ENCODE measurements at regions not wholly inside any gene's neighbourhood (a gene's known extent, or its start where the extent isn't known, plus 50 kb on each side); places are given as distances from the start of the nearest gene placed in this dataset.
A peak's percentile ranks its signal among the peaks of the same experiment; 100 is the strongest.
"Not testable (repeated sequence)": the region's sequence is repeated elsewhere in the genome, so short reads cannot be mapped to it uniquely, and the experiment has no call there.

DNA sequence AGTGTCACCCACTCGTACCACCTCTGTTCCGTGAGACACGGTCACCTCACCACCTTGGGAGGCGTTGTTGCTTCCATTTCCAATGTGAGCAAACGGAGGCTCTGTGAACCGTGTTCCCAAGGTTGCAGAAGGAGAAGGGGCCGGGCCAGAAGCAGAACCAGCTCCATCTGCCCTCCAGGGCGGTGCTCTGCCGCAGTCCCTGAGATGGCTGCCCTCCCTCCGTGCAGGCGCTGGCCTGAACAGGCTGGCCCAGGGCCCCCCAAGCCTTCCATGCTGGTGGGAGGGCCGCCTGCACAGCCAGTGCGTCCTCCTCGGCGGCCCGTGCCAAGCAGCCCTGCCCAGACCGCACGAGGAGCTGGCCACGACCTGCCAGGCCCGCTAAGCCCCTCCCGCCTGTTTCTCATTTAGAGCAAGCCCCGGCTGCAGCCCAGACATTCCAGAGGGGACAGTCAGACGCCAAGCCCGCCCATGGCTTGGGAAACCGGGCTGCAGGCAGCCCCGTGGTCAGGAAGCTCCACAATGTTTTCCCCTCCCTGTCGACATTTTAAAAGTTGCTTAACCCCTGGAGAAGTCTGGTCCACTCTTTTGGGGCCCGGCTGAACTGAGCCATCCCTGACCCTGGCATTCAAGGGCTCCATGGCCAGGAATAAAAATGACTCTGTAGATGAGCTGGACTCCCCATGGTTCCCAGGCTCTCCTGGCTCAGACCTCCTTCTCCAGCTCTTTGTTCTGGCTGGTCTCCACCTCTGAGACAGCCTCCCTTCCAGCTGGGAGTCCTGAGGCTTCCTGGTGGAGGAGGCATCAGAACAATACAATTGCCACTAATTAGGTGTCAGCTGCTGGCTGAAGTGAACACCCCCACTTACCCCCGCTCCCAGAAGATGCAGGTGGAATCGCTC lies 236.0 kb downstream of the BCL11B start:
- DNase-seq, result no peak

DNA sequence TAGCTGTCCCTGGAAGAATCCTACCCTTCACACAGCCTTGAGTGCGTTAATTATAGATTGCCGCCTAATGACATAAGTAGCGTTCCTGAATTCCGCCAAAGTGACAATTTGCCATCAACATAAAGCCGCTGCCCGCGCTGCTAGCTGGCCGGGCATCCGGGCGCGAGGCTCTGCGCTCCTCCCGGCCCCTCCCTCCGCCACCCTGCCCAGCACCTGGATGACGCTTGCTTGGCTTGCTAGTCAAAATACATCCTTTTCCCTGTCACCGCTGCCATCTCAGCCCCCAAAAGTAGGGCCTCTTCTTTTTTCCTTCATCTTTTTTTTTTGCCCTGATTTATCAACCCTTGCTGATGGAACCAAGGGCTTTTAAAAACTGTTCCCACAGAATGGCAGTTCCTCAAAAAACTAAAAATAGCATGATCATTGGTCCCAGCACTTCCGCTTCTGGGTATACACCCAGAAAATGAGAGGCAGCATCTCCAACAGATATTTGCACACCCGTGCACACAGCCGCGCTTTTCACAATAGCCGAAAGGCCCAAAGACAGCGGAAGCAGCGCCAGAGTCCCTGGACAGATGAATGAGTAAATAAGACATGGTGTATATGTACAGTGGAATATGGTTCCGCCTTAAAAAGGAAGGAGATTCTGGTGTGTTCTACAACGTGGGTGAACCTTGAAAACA lies 235.2 kb downstream of the BCL11B start:
- no peak for DNase-seq

DNA sequence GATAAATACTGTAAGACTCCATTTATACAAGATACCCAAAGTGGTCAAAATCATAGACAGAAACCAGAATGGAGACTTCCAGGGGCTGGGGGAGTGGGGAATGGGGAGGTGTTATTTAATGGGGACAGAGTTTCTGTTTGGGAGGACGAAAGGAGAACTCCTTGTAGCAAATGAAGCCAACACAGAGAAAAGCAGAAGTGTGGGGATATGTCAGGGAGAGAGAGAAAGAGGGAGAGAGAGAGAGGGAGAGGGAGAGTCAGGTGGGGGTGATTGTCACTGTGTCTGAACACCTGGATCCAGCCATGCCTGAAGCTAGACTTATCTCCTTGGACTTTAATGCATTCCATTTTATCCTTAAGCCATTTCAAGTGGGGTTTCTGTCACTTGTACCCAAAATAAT lies 234.7 kb downstream of the BCL11B start:
- not testable (repeated sequence) for DNase-seq

DNA sequence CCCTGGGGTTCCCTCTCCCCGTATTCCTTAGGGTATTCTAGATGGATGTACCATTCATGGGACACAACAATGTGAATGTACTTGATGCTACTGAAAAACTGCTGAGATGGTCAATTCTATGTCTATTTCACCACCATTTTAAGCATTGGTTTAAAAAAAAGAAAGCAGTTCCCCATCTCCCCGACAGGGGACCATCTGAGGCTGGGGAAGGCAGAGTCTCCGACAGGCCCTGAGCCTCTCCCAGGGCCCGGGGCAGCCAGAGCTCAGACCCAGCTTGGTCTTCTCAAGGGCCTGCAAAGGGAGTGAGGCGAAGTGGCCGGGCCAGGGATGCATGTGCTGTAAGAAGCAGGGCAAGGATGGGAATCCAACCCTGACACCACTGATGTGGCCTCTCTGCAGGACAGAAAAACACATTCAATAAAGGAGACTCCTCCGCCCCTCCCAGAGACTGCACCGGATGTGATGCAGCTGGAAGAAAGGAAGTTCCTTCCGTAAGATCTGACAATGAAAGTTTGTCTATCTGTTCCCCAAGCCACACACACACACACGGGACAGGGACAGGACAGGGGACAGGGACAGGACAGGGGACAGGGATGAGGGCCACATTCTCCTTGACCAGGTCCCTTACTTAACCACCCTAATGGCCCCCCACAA lies 234.1 kb downstream of the BCL11B start:
- no peak for DNase-seq

DNA sequence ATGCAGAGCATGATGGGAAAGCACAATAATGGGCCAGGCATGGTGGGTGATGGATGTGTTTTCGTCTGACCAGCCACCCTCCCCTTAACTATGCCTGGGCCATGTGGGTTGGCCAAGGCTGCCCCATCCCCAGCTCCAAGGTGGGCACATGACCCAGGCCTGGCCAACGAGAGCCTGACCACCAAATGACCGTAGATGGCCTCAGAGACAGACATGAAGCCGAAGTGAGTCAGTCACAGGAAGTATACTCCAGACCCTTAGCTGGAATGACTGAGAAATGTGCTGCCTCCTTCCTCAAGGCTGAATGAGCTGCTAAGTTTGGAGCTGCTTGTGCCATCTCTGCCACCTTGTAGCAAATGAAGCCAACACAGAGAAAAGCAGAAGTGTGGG lies 233.6 kb downstream of the BCL11B start:
- DNase-seq, result no peak

DNA sequence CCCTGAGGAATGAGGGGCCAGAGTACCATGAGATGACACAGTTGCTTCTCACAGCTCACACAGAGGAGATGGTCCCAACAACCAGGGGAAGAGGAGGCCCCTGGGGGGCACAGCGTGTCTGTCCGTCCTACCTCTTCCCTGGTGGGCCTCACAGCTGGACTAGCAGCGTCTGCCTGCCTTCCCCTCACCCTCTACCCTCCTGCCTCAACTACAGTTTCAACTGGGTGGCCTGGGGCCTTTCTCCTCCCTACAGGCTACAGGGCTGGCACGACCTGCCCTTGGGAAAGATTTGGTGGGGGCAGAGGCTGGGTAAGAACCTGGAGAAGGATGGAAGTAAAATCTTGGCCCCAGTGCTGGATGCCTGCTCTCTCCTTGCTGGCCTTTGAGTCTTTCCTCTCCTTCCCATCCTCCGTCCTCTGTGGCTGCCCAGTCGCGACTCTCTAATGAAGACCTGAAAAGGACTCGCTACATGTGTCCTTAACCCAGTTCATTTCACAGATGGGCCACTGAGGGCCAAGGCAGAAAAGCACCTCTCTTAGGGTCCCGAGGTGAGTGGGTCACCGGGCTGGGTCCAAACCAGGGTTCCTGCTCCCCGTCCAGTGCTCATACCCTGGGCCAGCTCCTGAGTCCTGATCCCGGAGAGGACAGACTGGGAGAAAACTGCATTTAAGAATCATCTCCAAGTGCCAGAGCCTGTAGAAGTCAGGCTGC lies 232.5 kb downstream of the BCL11B start:
- no peak for DNase-seq

DNA sequence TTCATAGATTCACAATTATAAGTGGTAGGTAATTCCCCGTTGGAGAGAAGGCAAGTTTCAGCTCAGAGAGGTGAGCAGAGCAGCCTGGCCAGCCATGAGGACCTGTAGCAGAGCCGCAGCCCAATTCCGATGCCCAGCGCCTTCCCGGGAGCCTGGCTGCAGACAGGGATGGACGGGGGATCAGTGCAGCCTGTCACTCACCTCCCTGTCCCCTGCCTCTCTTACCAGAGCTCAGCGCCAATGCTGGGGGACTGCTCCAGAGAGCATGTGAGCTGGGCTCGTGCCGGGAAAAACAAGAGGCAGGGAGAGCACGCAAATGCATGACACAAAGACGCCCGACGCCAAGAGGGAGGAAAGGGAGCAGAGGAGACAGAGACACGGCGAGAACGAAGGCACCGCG lies 231.9 kb downstream of the BCL11B start:
- no peak for DNase-seq

DNA sequence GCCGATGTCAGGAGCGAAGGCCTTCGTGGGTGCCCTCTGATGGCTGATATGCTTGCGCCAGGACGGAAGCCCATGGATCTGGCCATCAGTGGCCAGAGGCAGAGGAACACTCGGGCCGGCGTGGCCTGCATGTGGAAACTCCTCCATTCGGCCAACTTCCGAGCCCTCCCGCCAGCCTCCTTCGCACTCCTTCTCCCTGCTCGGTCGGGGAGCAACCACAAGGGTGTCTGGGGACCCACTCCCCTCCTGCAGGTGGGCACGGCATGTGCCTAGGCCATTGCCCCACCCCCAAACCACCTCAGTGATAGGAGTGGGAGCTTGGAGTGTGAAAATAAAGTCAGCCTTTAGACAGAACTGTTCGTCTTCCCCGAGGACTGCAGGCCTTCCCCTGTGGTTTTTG lies 231.3 kb downstream of the BCL11B start:
- no peak for DNase-seq

DNA sequence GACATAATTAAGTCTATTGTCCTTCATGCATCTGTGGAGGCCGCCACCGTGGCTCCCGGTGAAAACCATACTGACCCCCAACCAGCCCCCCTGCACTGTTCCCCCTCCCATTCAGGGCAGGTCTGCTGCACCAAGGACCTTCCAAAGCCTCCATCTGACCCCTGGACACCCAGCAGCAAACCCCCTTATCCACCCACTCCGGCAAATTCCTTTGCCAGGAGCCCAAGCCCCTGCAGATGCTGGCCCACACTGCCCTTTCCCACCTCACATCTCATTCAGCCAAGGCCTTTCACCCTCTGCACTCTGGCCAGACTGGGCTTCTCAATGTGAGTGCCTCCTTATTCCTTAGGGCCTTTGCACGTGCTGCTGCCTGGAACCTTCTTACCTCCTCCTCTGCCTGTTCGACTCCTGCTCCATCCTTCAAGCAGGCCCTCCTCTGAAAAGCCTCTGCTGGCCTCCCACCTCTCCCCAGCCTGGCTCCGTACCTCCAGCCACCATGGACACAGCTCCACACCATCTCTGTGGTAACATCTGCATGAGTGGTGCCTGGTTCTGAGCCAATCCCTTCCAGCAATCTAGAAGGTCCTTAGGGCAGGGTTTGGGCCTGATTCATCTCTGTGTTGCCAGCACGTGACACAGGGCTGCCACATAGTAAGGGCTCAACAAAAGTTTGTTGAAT lies 230.7 kb downstream of the BCL11B start:
- no peak for DNase-seq

DNA sequence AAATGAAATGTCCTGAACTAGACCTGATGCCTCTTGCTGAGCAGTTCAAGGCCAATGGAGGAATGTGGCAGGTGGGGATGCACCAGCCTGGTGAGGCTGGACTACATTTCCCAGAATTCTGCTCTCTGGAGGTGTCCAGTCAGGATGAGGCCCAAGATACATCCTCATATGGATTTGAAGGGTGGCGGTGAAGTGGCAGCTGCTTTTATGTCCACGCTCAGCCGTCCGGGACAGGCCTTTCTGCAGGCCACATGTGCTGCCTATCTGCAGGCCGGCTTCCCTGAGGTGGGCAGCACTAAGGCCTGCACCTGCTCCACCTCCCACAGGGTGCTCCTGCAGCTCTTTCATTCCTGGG lies 230.2 kb downstream of the BCL11B start:
- no peak for DNase-seq

DNA sequence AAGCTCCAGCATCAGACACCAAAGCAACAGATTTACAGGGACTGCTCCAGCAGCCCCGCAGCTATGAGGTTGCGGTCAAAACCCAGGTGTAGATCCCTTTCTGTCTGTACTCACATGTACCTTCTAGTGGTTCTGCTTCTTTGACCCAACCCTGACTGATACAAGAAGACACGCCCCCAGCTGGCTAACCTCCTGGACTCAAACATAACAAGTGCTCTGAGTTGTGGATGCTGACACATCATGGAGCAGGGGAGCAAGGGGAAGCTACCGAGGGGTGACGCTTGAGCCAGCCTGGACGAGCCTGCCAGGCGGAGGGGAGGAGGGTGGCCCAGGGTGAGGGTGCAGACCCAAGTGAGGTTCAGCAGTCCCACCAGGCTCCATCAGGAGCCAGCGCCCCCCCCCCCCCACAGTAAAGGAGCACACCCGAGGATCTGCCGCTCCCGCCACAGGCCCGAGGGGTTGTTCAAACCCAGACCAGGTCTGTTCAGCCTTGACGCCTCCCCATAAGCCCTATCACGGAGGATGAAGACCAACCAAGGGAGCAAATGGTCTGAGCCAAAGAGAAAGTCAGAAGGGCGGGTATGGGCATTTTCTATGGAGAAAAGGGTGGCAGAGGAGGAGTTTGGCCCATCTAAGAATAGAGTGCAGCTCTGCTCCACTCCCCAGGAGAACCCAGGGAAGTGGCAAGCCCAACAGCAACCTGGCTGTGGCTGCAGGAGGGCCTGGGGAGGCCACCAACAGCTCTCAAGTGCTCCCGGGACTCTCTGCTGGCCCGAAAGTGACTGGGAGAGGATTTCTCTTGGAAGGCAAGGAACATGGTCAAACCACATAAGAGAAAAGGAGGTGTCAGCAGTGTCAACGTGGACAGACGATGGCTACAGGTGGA lies 229.4 kb downstream of the BCL11B start:
- no peak for DNase-seq

DNA sequence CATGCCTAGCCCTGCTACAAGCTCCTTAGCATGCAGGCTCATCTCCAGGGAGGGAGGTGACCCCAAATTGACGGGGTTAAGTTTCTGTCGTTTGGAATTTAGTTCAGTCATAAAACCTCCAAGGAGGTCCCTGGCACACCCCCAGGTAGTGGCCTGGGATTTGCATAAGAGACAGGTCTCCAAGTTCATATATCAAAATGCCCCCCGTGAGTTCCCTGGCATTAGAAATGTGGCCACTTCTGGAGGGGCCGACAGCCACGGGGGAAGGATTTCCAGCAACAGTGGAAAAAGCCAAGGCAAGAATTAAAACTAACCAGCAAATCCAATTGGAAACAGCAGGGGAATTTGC lies 228.8 kb downstream of the BCL11B start:
- no peak for DNase-seq

DNA sequence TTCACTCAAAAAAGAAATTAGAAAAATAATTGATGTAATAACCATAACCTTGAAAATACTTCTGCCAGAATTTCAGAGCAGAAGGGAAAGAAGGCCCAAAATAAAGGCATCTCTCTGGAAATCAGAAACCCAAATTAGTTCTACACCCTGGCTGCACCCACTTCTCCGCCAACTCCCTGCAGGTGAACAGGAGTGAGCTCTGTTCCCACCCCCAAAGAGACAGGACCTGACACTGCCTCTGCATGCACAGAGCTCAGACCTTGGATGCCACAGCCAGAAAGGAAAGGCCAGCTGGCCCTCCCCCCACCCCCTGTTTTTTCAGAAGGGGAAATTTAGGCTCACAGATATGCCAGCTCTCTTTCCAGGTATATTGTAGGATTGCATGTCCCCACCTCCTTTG lies 228.2 kb downstream of the BCL11B start:
- no peak for DNase-seq

DNA sequence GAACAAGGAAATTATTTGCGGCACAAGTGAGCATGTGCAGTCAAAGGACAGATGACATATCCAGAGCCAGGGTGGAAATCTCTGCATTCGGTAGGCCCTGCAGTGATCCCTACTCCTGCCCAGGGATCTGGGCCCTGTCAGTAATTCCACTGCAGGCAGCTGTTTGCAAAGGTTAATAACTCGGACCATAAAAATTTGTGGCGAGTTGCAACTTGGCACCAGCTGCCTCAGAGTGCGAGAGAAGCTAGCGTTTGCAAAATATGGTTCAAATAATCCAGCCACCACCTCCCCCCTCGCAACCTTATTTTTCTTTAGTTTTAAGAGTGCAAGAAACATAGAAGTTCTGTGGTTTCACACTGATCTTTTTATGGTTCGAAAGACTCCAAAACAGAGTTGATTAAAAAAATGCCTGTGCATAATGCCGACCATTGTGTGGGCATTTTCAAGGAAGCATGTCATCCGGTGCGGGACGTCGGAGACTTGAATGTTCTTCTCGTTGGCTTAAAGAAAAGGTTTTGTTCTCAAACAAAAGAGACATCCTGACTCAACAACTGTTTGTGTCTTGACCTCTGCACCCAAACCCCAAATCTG lies 224.5 kb downstream of the BCL11B start:
- DNase-seq, result no peak

DNA sequence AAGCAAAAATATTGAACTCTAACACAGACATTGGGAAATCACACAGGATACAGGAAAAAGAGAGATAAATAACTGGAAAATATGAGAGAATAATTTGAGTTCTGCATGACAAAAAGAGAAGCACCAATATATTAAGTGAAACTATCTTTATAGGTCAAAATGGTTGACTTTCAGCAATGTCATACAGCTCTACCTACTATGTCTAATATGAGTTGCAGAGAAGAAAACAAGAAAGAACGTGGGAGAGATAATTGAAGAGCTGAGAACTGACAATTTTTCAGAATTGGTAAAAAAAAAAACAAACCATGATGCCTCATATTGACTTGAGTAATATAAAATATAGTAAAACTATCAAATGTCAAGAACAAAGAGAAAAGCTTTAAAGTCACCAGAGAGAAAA lies 221.7 kb downstream of the BCL11B start:
- no peak for DNase-seq

DNA sequence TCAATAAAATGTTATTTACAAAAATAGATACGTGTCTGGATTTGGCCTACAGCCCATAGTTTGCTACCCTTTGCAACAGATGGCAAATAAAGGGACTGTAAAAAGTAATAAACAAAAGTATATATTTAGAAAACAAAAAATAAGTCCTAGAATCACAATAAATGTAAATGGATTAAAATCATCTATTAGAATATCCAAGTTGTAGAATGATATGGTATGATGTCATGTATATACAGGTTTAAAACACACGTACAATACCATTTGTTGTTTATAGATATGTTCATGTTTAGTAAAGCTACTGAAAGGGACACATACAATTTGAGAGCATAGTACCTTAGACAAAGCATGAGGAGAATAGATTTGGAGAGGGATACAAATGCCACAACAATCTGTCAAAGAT lies 219.5 kb downstream of the BCL11B start:
- DNase-seq, result no peak

DNA sequence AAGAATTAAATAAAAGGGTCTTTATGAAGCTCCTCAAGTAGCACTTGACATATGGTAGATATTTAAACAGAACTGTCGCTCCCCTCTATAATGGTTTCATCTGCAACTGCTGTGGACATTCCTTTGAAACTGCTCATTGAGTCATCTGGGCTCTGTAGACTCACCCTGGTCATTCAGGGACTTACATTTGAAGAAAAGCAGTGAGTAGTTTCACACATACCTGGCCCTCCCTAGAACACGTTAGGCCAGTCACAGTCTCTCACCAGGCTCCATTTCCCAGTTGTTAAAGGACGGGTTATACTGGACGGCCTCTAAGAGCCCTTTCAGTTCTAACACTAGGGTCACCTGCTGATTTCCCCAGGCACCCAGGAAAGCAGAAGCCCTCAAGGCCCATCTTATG lies 217.0 kb downstream of the BCL11B start:
- DNase-seq, result no peak

DNA sequence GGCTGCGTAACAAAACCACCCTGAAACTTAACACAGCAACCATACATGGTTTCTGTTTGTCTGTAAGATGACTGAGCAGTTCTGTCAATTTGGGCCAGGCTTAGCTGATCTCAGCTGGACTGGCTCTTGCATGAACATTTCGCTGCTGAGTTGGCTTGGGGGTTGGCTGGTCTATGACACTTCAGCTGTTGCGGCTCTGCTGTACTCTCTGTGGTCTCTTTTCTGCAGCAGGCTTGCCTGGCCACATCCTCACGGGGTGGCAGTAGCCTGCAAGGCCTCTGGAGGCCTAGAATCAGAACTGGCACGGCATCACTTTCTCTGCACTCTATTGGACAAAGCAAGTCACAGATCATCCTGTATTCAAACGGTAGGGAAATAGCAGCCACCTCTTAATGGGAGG lies 216.2 kb downstream of the BCL11B start:
- DNase-seq, result peak in 1 of 5 donors; percentile 72

DNA sequence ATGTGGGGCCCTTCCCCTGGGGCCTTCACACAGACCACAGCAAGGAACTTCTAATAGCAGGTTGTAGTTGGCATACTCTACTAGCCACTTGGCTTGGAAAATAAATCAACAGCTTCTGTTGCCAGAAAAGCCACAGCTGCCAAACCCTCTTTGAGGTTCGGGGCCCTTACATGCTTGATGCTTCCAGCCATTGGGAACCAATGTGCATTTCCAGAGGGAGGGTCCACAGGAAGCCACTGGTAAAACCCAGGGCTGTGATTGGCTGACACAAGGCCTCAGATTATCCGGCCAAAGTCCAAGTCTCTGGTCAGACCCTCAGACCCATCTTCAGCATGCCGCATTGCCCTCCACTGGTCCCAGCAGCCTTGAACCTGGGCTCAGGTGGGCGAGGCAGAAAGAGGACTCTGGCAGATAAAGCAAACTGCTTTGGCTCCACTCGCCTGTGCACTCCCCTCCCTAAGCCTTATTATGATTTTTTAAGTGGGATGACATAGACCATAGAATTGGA lies 214.4 kb downstream of the BCL11B start:
- DNase-seq, result no peak

DNA sequence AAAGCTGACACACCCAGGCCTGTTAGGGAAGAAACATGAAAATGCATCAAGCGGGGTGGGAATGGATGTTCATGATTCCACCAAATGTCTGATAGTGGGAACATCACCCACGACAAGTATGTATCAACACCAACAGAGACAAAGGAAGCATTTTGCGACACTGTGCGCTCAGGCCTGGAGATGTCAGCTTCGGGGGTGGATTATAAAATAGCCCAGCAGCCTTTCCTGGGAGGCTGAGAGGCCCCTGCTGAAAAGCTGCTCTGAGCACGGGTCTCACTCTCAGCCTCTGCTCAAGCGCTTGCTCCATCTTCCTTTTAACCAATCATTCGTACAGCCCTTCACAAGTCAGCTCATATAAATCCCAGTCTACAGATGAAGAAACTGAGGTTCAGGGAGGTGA lies 213.5 kb downstream of the BCL11B start:
- DNase-seq, result no peak

DNA sequence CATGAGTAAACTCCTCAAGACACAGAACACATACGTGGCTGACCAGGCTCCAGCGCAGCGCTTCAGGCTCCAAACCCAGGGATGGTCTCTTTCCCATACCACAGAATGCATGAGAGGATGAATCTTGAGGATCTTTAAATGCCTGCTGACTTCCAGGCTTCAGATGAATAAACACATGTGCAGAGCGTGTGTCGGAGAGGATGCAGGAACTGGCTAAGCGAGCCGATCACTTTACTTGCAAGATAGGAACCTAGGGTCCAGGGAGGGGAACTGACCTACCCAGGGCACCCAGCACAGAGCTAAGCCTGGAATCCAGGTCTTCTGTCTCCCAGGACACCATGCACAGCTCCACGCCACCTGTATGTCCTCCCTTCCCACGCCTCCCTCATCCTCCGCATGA lies 209.8 kb downstream of the BCL11B start:
- no peak for DNase-seq
